HUDEP-2 (cell line): ENCODE measurements at regions not wholly inside any gene's neighbourhood (a gene's known extent, or its start where the extent isn't known, plus 50 kb on each side); places are given as distances from the start of the nearest gene placed in this dataset.
"Not testable (repeated sequence)": the region's sequence is repeated elsewhere in the genome, so short reads cannot be mapped to it uniquely, and the experiment has no call there.

Experiments used
- DNase-seq, 76 experiments: peaks; one replicate each; lab custom pipeline; 2025; ENCODE audit not compliant: unreplicated experiment in 76 of 76; lab: John Stamatoyannopoulos, UW

DNA sequence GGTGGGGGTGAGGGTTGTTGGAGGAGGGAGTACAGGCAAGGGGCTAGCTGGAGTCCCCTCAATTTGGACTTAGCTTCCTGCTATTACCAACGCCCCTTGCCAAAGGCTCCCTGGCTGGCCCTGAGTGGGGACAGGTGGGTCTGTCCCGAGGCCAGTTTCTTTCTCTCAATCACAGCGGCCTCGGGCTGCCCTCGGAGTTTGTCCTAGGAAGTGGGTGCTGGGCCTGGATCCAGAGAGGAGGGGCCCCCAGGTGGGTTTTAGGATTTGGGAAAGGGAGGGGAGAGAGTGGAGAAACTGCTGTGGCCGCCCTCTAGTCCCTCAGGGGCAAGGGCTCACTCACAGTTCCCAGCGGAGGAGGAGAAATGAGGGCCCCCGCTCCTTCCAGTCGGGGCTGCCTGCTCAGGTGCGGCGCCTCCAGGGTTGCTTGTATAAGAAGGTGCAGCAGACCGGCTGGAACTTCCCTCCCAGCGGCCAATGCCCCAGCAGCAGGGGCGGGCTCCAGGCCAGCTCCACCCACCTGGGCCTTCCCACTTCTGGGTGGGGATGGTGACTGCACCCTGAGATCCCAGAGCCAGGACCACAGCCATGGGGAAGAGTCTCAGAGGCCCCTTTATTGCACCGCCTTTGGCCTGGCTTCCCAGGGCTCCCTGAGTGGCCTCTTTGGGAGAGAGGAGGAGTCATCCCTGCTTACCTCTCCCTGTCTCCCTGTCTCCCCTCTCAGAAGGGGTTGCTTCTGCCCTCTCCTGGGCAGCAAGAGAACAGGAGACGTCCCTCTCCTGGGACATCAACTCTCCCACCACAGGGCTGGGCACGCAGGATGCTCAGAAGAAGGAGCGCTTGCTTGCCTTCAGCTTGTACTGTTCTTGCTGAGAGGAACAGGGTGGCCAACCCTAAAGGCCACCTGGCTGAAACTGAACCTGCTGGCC, 112.0 kb upstream of the SMURF2 start:
- DNase-seq = peak in 1 of 76 experiments; percentile 31

DNA sequence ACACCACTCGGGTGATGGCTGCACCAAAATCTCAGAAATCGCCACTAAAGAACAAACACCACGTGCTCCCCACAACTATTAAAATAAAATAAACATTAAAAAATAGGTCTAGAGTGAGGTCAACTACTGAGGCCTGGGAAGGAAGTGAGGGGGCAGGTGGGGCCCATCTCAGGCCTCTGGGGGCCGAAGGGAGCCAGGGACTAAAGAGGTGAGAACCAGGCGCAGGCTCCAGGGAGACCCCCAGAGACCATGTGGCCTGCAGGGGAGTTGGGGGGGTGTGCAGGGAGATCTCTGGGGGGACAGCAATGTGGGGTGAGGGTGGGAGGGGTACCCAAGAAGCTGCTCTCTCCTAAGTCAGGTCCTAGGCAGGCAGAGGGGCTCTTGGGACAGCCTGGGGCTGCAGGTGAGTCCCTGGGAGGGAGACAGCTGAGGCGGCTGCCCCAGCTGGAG, 111.3 kb upstream of the SMURF2 start:
- DNase-seq = no peak

DNA sequence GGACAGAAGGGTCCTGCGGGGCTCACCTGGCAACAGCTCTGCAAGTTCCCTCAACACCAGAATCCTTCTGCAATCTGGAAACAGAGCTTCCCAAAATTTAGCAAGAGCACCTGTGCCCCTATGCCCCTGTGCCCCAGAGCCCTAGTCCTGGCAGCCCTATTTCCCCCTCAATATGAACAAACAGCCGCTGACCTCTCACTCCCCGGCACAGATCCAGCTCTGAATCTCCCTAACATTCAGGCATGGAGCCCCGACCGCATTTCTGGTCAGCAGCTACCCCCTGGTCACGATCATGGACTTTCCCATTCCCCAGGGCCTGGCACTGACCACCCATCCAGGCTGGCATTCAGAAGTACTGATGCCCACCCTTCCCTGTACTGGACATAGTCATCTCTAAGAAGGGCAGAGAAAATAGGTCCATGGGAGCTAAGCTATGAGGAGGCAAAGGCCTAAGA, 110.8 kb upstream of the SMURF2 start:
- DNase-seq = no peak

DNA sequence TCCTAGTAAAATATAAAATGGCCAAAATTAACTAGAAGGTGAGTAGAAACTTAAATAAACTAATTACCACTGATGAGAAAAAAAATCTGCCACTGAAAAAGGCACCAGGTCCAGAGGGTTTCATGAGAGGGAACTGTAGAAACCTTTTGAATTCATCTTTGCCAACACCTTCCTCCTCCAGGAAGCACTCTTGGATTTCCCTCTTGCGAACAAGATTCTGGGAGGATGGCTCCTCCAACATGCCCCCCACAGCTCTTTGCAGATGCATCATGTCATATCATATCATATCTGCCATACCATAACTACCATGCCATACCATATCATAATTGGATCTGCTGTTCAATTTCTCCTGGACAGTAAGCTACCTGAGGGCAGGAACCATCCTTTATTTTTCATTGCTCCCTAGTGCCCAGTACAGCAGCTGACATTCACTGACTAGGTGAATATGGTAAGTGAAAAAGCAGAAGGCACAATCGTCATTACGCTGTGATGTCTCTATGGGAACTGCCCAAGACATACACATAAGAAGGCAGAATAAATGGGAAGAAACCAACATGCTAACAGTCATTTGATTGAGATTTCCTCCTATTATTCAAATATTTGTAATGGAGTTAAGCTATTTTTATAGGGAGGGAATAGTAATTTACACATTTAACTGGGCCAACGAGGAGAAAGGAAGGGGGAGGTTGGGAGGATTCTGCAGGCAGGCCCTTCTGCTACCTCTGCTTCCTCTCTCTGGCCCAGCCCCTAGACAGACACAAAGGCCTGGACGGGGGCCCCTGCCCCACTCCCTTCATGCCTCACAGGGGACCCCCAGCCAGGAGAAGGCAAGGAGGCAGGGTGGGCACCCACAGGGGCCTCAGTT, 110.1 kb upstream of the SMURF2 start:
- no peak for DNase-seq

DNA sequence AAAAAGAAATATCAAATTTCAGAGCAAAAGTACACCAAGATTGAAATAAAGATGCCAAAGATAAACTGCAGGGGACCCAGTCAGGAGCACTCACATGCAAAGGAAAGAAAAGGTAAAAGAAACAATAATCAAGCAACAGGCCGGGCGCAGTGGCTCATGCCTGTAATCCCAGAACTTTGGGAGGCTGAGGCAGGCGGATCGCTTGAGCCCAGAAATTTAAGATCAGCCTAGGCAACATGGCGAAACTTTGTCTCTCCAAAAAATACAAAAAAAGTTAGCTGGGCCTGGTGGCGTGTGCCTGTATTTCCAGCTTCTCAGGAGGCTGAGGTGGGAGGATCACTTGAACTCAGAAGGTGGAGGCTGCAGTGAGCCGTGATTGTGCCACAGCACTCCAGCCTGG, 107.6 kb upstream of the SMURF2 start:
- no peak for DNase-seq

DNA sequence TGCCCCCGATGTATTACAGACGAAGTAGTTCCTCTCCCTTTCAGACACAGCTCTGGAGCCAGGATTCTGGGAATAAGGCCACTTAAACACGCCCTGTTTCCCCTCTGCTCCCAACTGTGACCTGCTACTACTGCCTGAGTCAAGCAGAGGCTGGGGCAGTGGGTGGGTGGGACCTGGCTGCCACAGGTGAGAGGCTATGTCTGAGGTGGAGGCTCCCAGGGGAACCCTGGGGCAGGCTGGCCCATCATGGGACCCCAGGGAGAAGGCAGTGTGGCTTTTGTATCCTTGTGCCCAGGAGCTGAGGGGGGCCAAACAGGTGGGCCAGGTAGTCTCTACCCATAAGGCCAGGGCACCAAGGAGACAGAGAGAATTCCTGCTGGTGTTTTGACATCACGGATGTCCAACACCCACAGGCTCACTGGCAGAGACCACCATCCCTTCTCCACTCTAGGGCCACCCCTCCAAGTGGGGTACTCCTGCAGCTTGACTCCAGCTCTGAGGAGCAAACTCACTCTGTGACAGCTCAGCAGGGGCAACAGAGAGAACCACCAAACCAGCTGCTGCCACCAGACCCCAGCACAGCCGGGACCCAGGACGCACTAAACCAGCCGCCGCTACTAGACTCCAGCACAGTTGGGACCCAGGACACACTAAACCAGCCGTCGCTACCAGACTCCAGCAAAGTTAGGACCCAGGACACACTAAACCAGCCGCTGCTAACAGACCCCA, 105.3 kb upstream of the SMURF2 start:
- no peak for DNase-seq

DNA sequence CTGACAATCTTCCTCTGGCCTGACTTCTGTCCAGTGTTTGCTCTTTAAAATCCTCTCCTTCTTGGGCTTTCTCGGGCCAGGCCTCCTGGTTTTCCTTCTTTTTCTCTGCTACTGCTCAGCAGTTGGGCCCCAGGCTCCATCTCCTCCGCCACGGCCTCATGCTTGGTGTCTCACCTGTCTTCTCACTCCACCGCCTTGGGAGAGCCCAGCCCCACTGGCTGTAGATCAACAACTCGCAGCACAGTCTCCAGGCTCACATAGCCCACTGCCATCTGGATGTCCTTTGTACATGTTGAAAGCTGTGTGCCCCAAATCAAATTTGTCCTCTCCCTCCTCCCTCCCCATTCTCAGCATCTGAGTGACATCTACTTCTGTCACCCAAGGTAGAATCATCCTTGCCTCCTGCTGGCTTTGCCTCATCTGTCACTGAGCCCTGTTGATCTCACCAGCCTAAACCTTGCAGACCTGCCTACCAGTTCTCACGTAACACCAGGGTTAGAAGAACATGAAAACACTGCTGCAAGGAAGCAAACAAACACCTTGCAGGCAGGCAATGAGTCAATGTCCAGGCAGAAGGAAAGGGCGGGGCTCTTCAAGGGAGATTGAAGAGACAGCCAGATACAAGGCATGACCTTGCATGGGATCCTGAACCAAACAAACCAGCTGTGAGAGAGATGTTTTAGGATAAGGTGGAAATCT, 103.2 kb upstream of the SMURF2 start:
- no peak for DNase-seq

DNA sequence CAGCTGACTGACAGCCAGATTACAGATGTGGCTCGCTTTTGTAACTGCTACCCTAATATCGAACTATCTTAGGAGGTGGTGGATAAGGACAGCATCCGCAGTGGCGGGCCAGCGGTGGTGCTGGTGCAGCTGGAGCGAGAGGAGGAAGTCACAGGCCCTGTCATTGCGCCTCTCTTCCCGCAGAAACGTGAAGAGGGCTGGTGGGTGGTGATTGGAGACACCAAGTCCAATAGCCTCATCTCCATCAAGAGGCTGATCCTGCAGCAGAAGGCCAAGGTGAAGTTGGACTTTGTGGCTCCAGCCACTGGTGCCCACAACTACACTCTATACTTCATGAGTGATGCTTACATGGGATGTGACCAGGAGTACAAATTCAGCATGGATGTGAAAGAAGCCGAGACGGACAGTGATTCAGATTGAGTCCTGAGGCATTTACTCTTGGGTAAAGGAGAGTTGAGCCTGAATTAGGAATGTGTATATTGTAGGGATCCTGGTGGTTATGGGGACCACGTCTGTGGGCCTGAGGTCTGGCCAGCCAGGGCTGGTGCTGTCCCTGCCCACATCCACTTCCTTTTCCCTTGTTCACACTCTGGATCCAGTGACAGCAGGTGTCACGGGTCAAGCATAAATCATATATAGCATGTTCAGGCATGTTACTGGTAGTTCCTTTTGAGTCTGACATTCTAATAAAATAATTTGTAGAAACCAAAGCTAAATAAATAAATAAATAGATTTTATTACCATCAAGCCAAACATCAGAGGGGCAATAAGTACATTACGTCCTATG, 89.0 kb upstream of the SMURF2 start:
- no peak for DNase-seq

DNA sequence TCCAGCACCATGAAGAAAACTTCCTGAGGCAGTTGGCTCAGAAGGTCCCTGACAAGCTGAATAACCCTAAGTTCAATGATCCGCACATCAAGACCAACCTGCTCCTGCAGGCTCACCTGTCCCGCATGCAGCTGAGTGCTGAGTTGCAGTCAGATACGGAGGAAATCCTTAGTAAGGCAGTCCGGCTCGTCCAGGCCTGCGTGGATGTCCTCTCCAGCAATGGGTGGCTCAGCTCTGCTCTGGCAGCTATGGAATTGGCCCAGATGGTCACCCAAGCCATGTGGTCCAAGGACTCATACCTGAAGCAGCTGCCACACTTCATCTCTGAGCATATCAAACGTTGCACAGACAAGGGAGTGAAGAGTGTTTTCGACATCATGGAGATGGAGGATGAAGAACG, 88.4 kb upstream of the SMURF2 start:
- no peak for DNase-seq

DNA sequence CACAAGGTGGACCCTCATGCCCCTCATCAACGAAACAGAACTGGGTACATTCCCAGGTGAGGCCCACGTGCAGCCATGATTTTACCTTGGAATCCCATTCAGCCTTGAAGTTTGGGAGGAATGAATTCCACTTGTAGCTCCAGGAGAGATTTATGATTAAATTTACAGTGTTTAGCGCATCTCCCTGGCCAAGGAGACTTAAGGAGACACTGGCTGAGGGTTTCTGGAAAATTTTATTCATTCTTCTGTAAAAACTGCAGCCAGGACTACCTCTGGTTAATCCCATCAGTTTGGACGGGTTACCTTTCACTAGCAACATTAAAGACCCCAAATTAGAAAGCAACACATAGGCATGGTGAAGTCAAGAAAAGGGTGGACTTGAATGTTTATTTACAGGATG, 87.2 kb upstream of the SMURF2 start:
- DNase-seq = no peak

DNA sequence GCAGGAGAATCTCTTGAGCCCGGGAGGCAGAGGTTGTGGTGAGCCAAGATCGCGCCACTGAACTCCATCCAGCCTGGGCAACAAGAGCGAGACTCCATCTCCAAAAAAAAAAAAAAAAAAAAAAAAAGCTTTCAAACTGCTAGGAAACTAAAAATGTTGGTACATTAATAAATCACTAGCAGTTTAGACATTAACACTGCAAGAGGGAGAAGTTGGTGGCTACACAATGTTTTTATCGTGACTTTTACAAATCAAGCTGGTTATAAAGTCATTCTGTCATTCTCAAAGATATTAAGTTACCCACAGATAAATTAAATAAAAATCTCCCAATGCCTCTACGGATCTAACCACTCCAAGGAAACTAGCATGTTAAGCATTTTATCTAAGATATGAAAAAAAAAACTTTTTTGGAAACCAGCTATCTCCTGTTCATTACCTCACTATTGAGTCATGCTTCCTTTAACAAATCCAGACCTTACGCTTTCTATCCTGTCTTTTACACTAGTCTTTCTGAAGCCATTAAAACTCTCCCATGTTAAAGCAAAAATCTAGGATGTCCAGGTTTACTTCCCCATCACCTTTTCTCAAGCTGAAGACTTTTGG, 85.9 kb upstream of the SMURF2 start:
- DNase-seq = no peak

DNA sequence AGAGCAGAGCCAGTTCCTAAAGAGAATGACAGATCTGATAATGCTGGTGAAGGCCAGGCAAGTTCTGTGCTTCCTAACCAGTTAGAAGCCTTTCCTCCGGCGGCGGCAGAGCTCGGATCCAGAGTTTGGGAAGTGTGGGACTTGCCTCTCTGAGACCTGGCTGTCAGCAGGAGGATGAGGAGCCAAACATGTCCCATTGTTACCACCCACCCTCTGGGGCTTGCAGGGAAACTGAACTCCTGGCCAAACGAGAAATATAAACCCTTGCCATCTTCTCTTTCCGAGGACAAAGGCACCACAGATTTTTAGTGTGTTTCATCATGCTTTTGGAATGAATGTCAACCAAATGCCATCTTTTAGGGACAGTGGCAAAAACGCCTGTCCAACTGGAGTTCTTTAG, 80.2 kb upstream of the SMURF2 start:
- DNase-seq = no peak

DNA sequence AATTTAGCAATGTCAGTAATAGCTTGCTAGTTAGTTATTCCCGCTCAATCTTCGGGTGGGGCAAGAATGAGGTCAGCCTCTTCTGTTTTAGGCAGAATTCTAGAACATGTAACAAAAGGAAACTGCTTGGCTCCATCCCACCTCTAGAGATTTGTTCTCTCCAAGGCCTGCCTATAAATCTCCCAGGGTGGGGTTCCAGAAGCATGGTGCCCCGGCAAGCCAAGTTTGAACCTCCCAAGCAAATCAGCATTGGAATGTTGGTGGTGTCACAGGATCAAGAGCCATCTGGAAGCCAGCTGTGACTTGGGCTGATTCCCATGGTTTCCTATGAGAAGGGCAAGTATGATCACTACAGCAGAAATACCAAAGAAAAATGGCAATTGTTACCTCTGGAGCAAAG, 79.8 kb upstream of the SMURF2 start:
- not testable (repeated sequence) for DNase-seq

DNA sequence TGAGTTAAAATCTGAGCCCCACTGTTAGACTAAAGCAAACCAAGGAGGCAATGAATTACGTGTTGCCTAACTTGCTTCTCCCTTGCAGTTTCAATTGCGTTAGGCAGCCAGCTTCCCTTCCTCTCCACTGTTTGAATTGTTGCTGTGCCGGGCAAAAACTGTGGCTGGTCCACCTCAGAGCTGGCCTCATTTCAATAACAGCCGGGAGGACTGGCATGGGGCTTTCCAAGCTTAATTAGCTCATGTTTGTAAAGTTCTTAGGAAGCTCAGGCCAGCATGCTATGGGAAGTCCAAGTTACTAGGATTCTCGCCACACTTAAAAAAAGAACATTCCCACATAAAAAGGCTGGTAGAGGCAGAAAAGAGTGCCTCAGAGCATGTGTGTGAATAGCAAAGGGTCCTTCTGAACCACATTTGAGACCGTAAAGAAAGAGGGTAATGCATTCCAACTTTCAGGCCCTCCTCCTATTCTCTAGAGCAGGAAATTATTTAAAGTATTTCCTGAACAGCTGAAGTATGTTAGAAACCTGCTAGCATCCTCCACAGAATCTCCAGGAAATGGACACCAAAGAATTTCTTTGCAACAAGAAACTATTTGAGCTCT, 79.0 kb upstream of the SMURF2 start:
- DNase-seq = no peak

DNA sequence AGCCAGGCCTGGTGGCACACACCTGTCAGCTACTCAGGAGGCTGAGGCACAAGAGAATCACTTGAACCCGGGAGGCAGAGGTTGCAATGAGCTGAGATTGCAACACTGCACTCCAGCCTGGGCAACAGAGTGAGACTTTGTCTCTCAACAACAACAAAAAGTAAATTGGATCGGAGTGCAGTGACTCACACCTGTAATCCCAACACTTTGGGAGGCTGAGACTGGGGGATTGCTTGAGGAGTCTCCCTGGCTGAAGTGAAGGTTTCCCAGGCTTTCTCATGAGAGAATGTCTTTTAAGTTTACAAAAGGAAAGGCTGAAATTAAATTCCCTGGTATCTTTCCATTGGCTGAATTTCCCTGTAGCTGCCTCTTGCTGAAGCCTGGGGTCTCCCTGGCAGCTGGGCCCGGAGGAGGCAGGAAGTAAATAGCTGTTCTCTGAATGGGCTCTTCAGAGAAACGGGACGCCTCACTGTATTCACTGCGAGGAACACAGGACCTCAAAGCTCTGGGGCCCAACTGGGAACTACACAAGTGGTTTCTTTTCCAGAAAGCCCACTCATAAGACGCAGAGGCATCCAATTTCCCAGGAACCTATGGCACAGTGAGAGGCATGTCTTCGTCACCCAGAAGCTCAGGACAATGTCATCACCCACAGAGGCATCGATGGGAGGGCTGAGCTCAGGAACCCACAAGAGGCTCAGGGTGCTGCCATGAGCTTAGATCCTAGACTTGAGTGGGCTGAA, 77.4 kb upstream of the SMURF2 start:
- no peak for DNase-seq

DNA sequence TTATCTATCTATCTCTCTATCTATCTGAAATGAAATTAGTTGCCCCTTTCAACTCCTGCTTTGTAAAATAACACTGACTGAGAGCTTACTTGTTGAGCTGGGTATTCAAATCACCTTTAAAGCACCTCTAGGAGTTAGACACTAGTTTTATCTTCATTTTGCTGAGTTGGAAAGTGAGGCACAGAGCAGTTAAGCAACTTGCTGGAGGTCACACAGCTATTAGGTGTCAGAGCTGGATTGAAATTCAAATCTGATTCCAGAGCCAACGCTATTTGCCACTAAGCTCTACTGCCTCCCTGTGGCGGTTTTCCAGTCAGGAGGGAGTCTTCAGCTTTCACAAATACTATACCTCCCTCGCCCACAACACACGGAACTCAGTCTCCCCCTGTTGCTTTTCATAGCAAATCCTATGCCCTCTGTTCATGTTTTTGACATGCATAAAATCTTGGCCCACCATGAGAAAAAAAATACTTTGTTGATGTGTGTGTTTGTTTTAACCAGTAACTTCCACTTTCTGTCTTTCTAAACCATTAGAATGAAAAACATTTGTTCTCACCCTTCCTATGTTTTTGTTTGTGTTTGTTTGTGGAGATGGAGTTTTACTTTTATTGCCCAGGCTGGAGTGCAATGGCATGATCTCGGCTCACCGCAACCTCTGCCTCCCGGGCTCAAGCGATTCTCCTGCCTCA, 74.8 kb upstream of the SMURF2 start:
- peak in 22 of 76 experiments; percentile 1 to 44 (median 9) for DNase-seq

DNA sequence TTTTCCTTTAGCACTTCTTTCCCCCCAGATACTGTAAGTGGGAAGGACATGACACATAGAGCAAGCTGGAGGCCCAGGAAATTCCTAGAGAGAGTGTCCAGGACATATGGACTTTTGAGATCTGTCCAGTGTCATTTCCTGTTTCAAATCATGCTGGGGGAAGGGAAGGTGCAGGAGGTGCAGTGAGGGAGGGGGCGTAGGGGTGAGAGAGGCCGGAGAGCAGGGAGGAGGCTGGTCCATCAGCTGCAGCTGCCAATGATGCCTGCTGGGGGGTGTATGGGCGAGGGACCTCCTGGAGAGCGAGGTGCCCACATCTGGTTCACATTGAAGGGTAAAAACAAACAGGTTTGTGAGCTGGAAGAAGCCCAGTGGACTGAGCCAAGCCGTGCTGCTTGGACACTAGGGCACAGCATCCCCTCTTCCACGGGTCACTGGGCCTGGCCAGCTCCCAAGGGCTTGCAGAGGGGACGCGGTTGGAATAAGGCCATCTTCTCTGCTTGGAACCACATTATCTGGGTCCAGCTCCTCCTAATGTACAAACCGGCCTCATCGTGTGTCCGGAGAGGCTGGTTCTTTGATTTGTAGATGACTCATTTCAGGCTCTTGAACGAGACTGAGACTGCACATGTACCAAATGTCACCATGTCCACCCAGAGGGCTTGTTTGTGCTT, 70.4 kb upstream of the SMURF2 start:
- DNase-seq = no peak
